B cell (primary cell): ENCODE measurements at regions not wholly inside any gene's neighbourhood (a gene's known extent, or its start where the extent isn't known, plus 50 kb on each side); places are given as distances from the start of the nearest gene placed in this dataset.

ENCODE experiments used
- ATAC-seq: fragments of 200-7000 bp; cut with Tn5 transposase; one replicate; pipeline ENCODE4 v1.10.0; 2021; ENCODE audit warnings: low read depth, mild to moderate bottlenecking, moderate number of reproducible peaks, moderate library complexity
- CTCF ChIA-PET: fragments of 350-600 bp; sonication (Branson Sonifier 250); formaldehyde crosslinking; loops from one replicate; lab custom pipeline; 2021; ENCODE audit warnings: antibody characterized with exemption, inconsistent platforms; lab: Charles Lee
- POLR2A ChIA-PET: fragments of 350-600 bp; sonication (Branson Sonifier 250); formaldehyde crosslinking; loops from one replicate; lab custom pipeline; 2021; ENCODE audit warnings: antibody characterized with exemption; lab: Charles Lee
- DNase-seq: peaks from one replicate; pipeline ENCODE4 v3.0.0; 2013
- H2AFZ ChIP-seq: 2 replicates; pipeline ENCODE4 v1.6.1; 2012; ENCODE audit warnings: mild to moderate bottlenecking, low read depth, low read length; ENCODE audit not compliant: insufficient read depth, poor library complexity, severe bottlenecking
- H3K27ac ChIP-seq, 2 donors: 1 replicate in 1 of 2; 2 replicates in 1 of 2; pipeline ENCODE4 v1.5.1; 2012 to 2013; ENCODE audit warnings: low read length in 2 of 2, mild to moderate bottlenecking in 2 of 2, moderate library complexity in 1 of 2
- H3K27me3 ChIP-seq, 4 experiments: fragments of 200-600 bp in 1 of 4; sonication (generic) in 1 of 4; replicated peaks in 1 of 4; 1 replicate in 2 of 4; 2 replicates in 2 of 4; pipeline versions ENCODE4 v1.6.1 to v1.7.0; 2013 to 2016; ENCODE audit warnings: low read length in 3 of 4, mild to moderate bottlenecking in 2 of 4, mixed read lengths in 1 of 4, moderate library complexity in 1 of 4; ENCODE audit not compliant: insufficient read depth in 4 of 4, control insufficient read depth in 3 of 4; ENCODE audit errors: control extremely low read depth in 1 of 4
- H3K36me3 ChIP-seq, 2 experiments: replicated peaks in 1 of 2; 1 replicate in 1 of 2; 2 replicates in 1 of 2; pipeline versions ENCODE4 v1.6.1 to v1.7.1; 2013; ENCODE audit warnings: low read length in 1 of 2; ENCODE audit not compliant: insufficient read depth in 2 of 2, control insufficient read depth in 1 of 2; ENCODE audit errors: control extremely low read depth in 1 of 2, extremely low read depth in 1 of 2
- H3K4me1 ChIP-seq, 2 donors: fragments of 200-600 bp in 1 of 2; sonication (generic) in 1 of 2; 1 replicate in 1 of 2; 2 replicates in 1 of 2; pipeline versions ENCODE4 v1.5.1 to v1.6.1; 2013 to 2017; ENCODE audit warnings: low read length in 2 of 2; ENCODE audit not compliant: control insufficient read depth in 2 of 2, insufficient read depth in 2 of 2
- H3K4me2 ChIP-seq: replicated peaks from 2 replicates; pipeline ENCODE3; 2012; ENCODE audit warnings: mild to moderate bottlenecking, low read depth, low read length; ENCODE audit not compliant: poor library complexity, severe bottlenecking
- H3K4me3 ChIP-seq, 5 experiments: fragments of 200-600 bp in 1 of 5; sonication (generic) in 1 of 5; 1 replicate in 3 of 5; 2 replicates in 2 of 5; pipeline versions ENCODE4 v1.5.1 to v1.7.0; 2011 to 2016; ENCODE audit warnings: low read length in 4 of 5, mild to moderate bottlenecking in 4 of 5, low read depth in 2 of 5, control low read depth in 1 of 5, moderate library complexity in 1 of 5; ENCODE audit not compliant: insufficient read depth in 1 of 5; ENCODE audit errors: control extremely low read depth in 1 of 5, extremely low read depth in 1 of 5
- H3K79me2 ChIP-seq: fragments of 200-600 bp; sonication (generic); one replicate; pipeline ENCODE4 v1.6.0; 2016; ENCODE audit warnings: low read length; ENCODE audit not compliant: control insufficient read depth, insufficient read depth
- H3K9ac ChIP-seq: fragments of 200-600 bp; sonication (generic); 2 replicates; pipeline ENCODE4 v1.6.1; 2017; ENCODE audit warnings: mild to moderate bottlenecking, low read length, moderate library complexity
- H3K9me3 ChIP-seq, 3 donors: one replicate each; pipeline versions ENCODE4 v1.6.1 to v1.7.1; 2013; ENCODE audit warnings: low read length in 2 of 3; ENCODE audit not compliant: control insufficient read depth in 2 of 3, insufficient read depth in 1 of 3; ENCODE audit errors: control extremely low read depth in 1 of 3
- H4K20me1 ChIP-seq: 2 replicates; pipeline ENCODE4 v1.6.0; 2012; ENCODE audit warnings: mild to moderate bottlenecking, low read length; ENCODE audit not compliant: insufficient read depth, control insufficient read depth, poor library complexity, severe bottlenecking
- H3K27ac Mint-ChIP-seq: one replicate; pipeline ENCODE4 v1.8.0; 2021; ENCODE audit warnings: mixed read lengths
- H3K27me3 Mint-ChIP-seq: one replicate; pipeline ENCODE4 v1.8.0; 2021; ENCODE audit warnings: mixed read lengths
- H3K4me1 Mint-ChIP-seq: one replicate; pipeline ENCODE4 v1.8.0; 2021; ENCODE audit warnings: mixed read lengths
- H3K4me3 Mint-ChIP-seq: one replicate; pipeline ENCODE4 v1.8.0; 2021; ENCODE audit warnings: mixed read lengths
- H3K9me3 Mint-ChIP-seq: one replicate; pipeline ENCODE4 v1.8.0; 2022; ENCODE audit warnings: mixed read lengths; ENCODE audit not compliant: insufficient read depth
- EZH2 ChIP-seq: IDR thresholded peaks from 2 replicates; pipeline ENCODE4 v1.6.1; 2012; ENCODE audit warnings: borderline replicate concordance, low read depth, mild to moderate bottlenecking, moderate library complexity, low read length; ENCODE audit not compliant: insufficient read depth, poor library complexity, severe bottlenecking
- WGBS: methylation state at CpG from one replicate; pipeline ENCODE4 v1.1.5; 2013; ENCODE audit warnings: missing lambda C conversion rate; ENCODE audit not compliant: insufficient coverage; 5-methylcytosine and 5-hydroxymethylcytosine counted together
- intact Hi-C: fragments of 100-400 bp; cut with micrococcal nuclease; formaldehyde crosslinking; loops from one replicate; pipeline ENCODE4 v1.10.0; 2022
- TF ChIP-seq, protein P1 (sequence below): fragments of 200-600 bp; IDR thresholded peaks from one replicate; pipeline ENCODE4 v1.8.0; 2022; ENCODE audit warnings: antibody characterized with exemption, mild to moderate bottlenecking

DNA sequence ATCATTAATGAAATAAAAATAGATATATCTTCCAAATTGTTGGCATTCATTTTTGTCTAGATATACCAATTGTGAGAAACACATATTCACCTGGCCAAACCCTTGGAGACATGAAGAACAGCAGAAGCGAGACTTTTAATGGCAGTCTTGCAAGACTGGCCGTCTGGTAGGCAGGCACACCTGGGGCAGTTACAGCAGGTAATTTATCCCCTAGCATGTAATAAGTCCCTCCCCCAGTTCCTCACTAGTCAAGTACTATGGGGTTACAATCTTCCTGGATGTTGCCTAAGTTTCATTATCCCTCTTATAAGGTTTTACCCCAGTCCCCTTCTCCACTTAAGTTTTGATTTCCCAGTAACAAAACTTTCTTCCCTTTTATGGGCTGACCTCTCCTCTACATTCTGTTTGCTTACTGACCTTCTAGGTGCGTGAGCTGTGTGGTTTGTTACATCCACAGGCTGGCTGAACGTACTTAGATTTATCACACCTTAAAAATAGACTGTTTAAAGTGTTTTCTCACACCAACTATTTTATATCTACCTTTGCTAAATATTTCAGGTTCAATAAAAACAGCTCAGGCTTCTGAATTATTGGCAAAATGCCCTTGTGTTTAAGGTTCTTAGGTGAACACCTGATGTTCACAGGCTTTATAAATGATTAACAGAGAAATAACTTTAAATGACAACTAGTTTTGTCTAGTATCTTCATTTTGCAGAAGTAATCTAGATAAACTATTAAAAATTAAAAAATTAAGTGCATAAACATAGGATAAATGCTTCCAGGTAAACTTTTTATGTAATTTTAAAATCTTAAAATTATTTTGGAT lies 365.0 kb upstream of the TFPI start:
- Histone ChIP-seq H4K20me1 (no peaks in the 10 kb centered on the region), H3K36me3 (no peaks in the 10 kb centered on the region), H3K79me2 (no peaks in the 10 kb centered on the region), H3K4me3 (no peak overlapping the region), H2AFZ (no peak overlapping the region), H3K4me1 (no peaks in the 10 kb centered on the region), H3K4me2 (no peak overlapping the region), H3K9ac (no peak overlapping the region), H3K9me3 (no peaks in the 10 kb centered on the region), H3K27ac (no peak overlapping the region), H3K27me3 (no peaks in the 10 kb centered on the region)
- ChIA-PET CTCF (no interaction called here), POLR2A (no interaction called here)
- intact Hi-C loops, result no loop called here
- peaks cover 2% of the 10 kb centered on the region for H3K9me3 Mint-ChIP-seq
- WGBS, result 91% methylated on average over 3 of the region's 4 CpGs
- DNase-seq, result no peak
- no peak for ATAC-seq
- H3K27ac Mint-ChIP-seq, result no peak overlapping the region
- no peaks in the 10 kb centered on the region for H3K4me1 Mint-ChIP-seq
- TF ChIP-seq, protein P1, sequence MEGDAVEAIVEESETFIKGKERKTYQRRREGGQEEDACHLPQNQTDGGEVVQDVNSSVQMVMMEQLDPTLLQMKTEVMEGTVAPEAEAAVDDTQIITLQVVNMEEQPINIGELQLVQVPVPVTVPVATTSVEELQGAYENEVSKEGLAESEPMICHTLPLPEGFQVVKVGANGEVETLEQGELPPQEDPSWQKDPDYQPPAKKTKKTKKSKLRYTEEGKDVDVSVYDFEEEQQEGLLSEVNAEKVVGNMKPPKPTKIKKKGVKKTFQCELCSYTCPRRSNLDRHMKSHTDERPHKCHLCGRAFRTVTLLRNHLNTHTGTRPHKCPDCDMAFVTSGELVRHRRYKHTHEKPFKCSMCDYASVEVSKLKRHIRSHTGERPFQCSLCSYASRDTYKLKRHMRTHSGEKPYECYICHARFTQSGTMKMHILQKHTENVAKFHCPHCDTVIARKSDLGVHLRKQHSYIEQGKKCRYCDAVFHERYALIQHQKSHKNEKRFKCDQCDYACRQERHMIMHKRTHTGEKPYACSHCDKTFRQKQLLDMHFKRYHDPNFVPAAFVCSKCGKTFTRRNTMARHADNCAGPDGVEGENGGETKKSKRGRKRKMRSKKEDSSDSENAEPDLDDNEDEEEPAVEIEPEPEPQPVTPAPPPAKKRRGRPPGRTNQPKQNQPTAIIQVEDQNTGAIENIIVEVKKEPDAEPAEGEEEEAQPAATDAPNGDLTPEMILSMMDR, result no peak
- TF ChIP-seq EZH2, result no peak
- no peak overlapping the region for H3K4me3 Mint-ChIP-seq
- no peaks in the 10 kb centered on the region for H3K27me3 Mint-ChIP-seq

DNA sequence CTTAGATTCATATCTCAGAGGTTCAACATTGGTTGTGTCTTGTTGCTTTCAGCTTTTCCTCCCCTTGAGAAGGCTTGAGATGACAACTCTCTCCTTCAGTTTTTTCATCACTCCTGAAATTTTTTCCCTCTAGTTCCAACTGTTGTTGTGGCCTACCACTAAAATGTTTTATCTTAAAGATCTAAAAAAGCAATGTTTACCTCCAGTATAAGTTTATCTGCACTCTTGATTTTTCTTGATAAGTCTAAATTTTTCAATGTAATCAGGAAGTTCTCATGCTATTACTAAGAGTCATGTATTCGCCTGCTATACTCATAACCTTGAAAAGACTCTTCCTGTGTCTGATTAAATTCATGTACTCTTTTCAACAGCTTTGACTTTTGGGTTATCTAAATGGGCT lies 366.3 kb upstream of the TFPI start:
- no peak overlapping the region for H3K4me3 Mint-ChIP-seq
- TF ChIP-seq, protein P1, result no peak
- no peak for TF ChIP-seq EZH2
- Histone ChIP-seq H3K4me2 (no peak overlapping the region), H3K4me3 (no peak overlapping the region), H3K36me3 (no peaks in the 10 kb centered on the region), H3K9me3 (no peaks in the 10 kb centered on the region), H3K9ac (no peak overlapping the region), H2AFZ (no peak overlapping the region), H3K27ac (no peak overlapping the region), H4K20me1 (no peaks in the 10 kb centered on the region), H3K4me1 (no peaks in the 10 kb centered on the region), H3K79me2 (no peaks in the 10 kb centered on the region), H3K27me3 (no peaks in the 10 kb centered on the region)
- ChIA-PET CTCF (no interaction called here), POLR2A (no interaction called here)
- no peaks in the 10 kb centered on the region for H3K4me1 Mint-ChIP-seq
- DNase-seq, result no peak
- intact Hi-C loops, result no loop called here
- H3K27ac Mint-ChIP-seq, result no peak overlapping the region
- peaks cover 2% of the 10 kb centered on the region for H3K9me3 Mint-ChIP-seq
- H3K27me3 Mint-ChIP-seq, result no peaks in the 10 kb centered on the region
- WGBS, result no CpG with 5 or more reads among the region's 1 CpG
- no peak for ATAC-seq
